ENCODE measurements at regions not wholly inside any gene's neighbourhood (a gene's known extent, or its start where the extent isn't known, plus 50 kb on each side); places are given as distances from the start of the nearest gene placed in this dataset.

GRCh38 chr11:19635332-19635731, 77.3 kb upstream of the NAV2 start:
- TF ChIP-seq SIN3A (IDR thresholded peaks at IDR 0.05; ENCODE audit: borderline replicate concordance, insufficient read depth, low read length) (no peak), POLR2AphosphoS5 (IDR thresholded peaks at IDR 0.05; ENCODE audit: low read depth, low read length) (no peak), REST (IDR thresholded peaks at IDR 0.05; ENCODE audit: insufficient read depth in 1 of 2, low read depth in 2 of 2, low read length in 2 of 2) (no peak), TAF1 (IDR thresholded peaks at IDR 0.05; ENCODE audit: borderline replicate concordance, insufficient read depth, low read length) (no peak), FOXP2 (optimal IDR thresholded peaks at IDR 0.05; ENCODE audit: borderline replicate concordance, extremely low read depth, extremely low read length, insufficient read depth) (no peak)

All from PFSK-1 (cell line).